Mucosa of gallbladder (tissue), 1 donor: ENCODE measurements at regions not wholly inside any gene's neighbourhood (a gene's known extent, or its start where the extent isn't known, plus 50 kb on each side); places are given as distances from the start of the nearest gene placed in this dataset.
A peak's percentile ranks its signal among the peaks of the same experiment; 100 is the strongest.

Experiments used
- DNase-seq: peaks from one replicate; pipeline ENCODE4 v3.0.0-alpha.2; 2020; ENCODE audit warnings: low spot score
- donor health status: DM: no; HTN: no; CAD: no.

- DNase-seq: no peak
Measured at GRCh38 chr22:34045311-34045710, 125.0 kb upstream of the LARGE1 start.

- no peak for DNase-seq
Measured at GRCh38 chr22:34055525-34056200, 135.4 kb upstream of the LARGE1 start.

GRCh38 chr22:34057726-34058125, 137.4 kb upstream of the LARGE1 start:
- no peak for DNase-seq

- no peak for DNase-seq
Measured at GRCh38 chr22:34064696-34065095, 144.4 kb upstream of the LARGE1 start.

- DNase-seq: no peak
Measured at GRCh38 chr22:34067031-34067430, 146.8 kb upstream of the LARGE1 start.

GRCh38 chr22:34068001-34068400, 147.7 kb upstream of the LARGE1 start:
- DNase-seq: no peak

GRCh38 chr22:34070051-34070450, 149.8 kb upstream of the LARGE1 start:
- DNase-seq: no peak

- DNase-seq: no peak
Measured at GRCh38 chr22:34070531-34070930, 150.3 kb upstream of the LARGE1 start.

GRCh38 chr22:34072585-34072984, 152.3 kb upstream of the LARGE1 start:
- no peak for DNase-seq

- no peak for DNase-seq
Measured at GRCh38 chr22:34080433-34080832, 160.2 kb upstream of the LARGE1 start.

- no peak for DNase-seq
Measured at GRCh38 chr22:34096770-34097169, 176.5 kb upstream of the LARGE1 start.

- DNase-seq: no peak
Measured at GRCh38 chr22:34099278-34099677, 179.0 kb upstream of the LARGE1 start.

- DNase-seq: no peak
Measured at GRCh38 chr22:34102633-34103032, 182.4 kb upstream of the LARGE1 start.

- peak; percentile 56 for DNase-seq
Measured at GRCh38 chr22:34105461-34106062, 185.3 kb upstream of the LARGE1 start.

- DNase-seq: no peak
Measured at GRCh38 chr22:34108168-34108567, 187.9 kb upstream of the LARGE1 start.

- peak; percentile 15 for DNase-seq
Measured at GRCh38 chr22:34111210-34111824, 191.0 kb upstream of the LARGE1 start.

- no peak for DNase-seq
Measured at GRCh38 chr22:34113381-34113780, 193.1 kb upstream of the LARGE1 start.

- DNase-seq: no peak
Measured at GRCh38 chr22:34114406-34114805, 194.1 kb upstream of the LARGE1 start.

- DNase-seq: no peak
Measured at GRCh38 chr22:34115722-34116121, 195.4 kb upstream of the LARGE1 start.

GRCh38 chr22:34116126-34116525, 195.8 kb upstream of the LARGE1 start:
- no peak for DNase-seq

GRCh38 chr22:34122042-34122441, 201.8 kb upstream of the LARGE1 start:
- DNase-seq: no peak

GRCh38 chr22:34129691-34130486, 209.6 kb upstream of the LARGE1 start:
- no peak for DNase-seq

GRCh38 chr22:34135749-34136148, 215.5 kb upstream of the LARGE1 start:
- no peak for DNase-seq
